ENCODE measurements at regions not wholly inside any gene's neighbourhood (a gene's known extent, or its start where the extent isn't known, plus 50 kb on each side); places are given as distances from the start of the nearest gene placed in this dataset.
A peak's percentile ranks its signal among the peaks of the same experiment; 100 is the strongest.

DNA sequence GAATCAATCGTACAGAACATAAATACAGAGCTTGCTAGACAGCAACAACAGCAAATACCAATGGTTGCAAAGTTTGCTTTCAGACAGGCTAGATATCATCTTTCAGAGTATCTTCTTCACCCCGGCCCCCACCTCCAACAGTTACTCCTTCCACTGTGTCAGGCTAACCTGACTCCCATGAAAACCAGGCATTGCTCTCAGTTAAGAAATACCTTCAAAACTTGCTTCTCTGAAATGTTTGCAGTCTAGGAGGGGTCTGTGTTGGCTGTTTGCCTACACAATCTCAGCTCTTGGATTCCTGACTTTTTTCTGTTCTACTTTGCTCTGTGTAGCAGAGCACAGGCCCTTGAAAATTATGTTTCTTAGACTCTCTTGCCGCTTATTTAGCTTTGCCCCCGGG lies 599.5 kb upstream of the SYT4 start:
- DNase-seq (ENCODE audit: low read depth, low spot score): no peak

GRCh38 chr18:43877616-43878321 lies 600.5 kb upstream of the SYT4 start:
- DNase-seq (ENCODE audit: low read depth, low spot score): no peak

- DNase-seq (ENCODE audit: low read depth, low spot score): no peak
Measured at GRCh38 chr18:43879415-43879814, 602.1 kb upstream of the SYT4 start.

GRCh38 chr18:43882358-43883055 lies 605.2 kb upstream of the SYT4 start:
- DNase-seq (ENCODE audit: low read depth, low spot score): no peak

GRCh38 chr18:43883886-43884285 lies 606.6 kb upstream of the SYT4 start:
- no peak for DNase-seq (ENCODE audit: low read depth, low spot score)

- no peak for DNase-seq (ENCODE audit: low read depth, low spot score)
Measured at GRCh38 chr18:43886341-43886740, 609.1 kb upstream of the SYT4 start.

- DNase-seq (ENCODE audit: low read depth, low spot score): no peak
Measured at GRCh38 chr18:43887491-43887890, 610.2 kb upstream of the SYT4 start.

DNA sequence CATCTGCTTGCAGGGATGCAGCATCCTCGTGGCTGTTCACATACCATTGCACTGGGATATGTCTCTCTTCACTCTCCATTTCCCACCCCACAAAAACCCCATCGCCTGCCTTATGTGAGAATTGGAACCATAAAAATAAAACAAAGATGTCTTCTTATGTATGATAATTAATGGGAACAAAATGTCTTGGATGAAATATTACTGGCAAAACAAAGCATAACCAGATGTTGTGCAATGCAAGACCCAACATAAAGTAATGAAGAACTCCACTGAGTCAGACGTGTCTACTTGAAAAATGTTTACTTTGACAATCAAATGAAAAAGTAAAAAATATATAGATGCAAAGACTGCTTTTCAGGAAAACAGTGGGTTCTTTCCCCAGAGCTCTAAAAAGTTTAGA lies 611.3 kb upstream of the SYT4 start:
- DNase-seq (ENCODE audit: low read depth, low spot score): no peak

GRCh38 chr18:43893001-43893637 lies 615.8 kb upstream of the SYT4 start:
- DNase-seq (ENCODE audit: low read depth, low spot score): peak; percentile 69

- no peak for DNase-seq (ENCODE audit: low read depth, low spot score)
Measured at GRCh38 chr18:43904209-43904837, 627.0 kb upstream of the SYT4 start.

DNA sequence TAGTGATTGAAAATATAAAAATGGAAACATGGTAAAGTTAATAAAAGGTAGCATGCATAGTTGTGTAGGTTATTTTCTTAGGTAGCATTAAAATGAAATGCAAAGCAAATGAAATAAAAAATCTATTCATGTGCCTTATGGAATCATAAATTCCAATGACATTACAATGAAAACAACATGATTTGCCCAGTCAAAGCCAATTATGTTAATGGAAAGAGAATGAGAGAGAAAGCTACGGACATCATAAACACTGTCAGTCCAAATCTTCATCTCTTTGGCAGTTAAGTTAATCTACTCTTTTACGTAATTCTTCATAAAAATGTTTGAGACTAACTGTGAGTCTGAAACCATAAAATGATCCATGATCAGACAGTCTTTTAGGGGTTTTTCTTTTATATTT lies 636.7 kb upstream of the SYT4 start:
- no peak for DNase-seq (ENCODE audit: low read depth, low spot score)

DNA sequence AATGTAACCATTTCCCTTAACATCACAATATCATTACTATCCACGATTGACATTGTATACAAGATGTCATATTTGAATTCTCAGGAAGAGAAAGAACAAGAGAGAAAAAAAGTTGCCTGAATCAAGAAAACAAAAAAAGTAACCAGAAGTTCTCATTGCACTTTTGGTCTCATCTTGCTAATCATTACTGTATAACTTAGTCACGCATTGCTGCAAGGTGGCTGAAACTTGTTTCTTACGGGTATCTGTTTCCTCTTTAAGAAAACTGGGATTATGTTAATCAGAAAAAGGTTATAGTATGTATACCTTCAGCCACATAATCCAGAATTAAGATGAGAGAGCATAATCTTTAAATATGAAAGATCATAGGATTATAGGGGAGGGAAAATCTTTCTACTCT lies 639.7 kb upstream of the SYT4 start:
- DNase-seq (ENCODE audit: low read depth, low spot score): no peak

GRCh38 chr18:43917520-43917919 lies 640.2 kb upstream of the SYT4 start:
- no peak for DNase-seq (ENCODE audit: low read depth, low spot score)

GRCh38 chr18:43919551-43919950 lies 642.3 kb upstream of the SYT4 start:
- peak; percentile 22 for DNase-seq (ENCODE audit: low read depth, low spot score)

GRCh38 chr18:43931439-43931838 lies 654.1 kb upstream of the SYT4 start:
- no peak for DNase-seq (ENCODE audit: low read depth, low spot score)

GRCh38 chr18:43932140-43932539 lies 654.9 kb upstream of the SYT4 start:
- no peak for DNase-seq (ENCODE audit: low read depth, low spot score)

GRCh38 chr18:43933177-43933576 lies 655.9 kb upstream of the SYT4 start:
- no peak for DNase-seq (ENCODE audit: low read depth, low spot score)

DNA sequence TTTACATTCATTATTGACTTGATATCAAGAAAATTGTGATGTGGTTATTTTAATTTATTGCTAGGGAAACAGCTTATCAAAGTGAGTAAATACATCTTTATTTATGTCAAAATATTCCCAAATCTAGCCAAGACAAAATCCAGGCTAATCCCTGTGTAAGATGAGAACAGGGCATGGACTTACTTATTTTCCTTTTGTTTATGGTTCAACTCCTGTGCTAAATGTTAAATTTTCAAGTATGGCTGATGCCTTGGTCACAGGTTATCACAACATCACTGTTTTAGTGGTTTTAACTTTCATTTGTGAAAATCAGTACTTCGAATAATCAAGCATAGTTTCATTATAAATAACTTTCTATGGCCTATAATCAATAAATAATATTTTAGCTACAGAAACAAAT lies 657.0 kb upstream of the SYT4 start:
- DNase-seq (ENCODE audit: low read depth, low spot score): no peak

DNA sequence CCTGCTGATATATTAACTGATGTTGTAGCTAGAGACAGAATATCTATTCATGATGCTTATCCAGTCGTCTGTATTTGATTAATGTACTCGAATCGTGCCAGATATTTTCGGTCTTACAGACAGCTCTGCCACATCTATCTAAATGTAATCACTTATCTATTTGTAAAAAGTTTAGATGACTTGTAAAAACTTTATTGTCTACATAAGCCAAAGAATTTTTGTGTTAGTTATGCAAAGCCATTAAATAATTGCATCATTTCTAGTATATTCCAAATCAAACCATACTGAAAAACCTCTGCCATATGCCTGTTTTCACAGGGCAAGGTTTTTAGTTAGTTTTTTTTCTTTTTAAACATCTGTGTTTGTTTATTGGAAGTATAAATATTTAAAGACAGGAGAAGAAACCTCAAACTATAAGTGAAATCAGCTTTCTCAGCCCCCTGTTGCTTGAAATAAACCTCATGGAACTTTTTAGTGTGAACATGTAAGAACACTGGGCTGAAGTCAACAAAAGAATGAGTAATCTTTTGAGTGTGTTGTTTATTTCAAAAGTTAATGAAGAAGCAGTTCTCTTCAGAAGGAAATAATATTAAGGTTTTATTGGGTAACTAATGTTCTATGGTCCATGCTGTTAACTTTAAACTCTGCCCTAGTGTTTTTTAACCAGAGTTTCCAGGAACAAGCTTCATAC lies 657.6 kb upstream of the SYT4 start:
- no peak for DNase-seq (ENCODE audit: low read depth, low spot score)

DNA sequence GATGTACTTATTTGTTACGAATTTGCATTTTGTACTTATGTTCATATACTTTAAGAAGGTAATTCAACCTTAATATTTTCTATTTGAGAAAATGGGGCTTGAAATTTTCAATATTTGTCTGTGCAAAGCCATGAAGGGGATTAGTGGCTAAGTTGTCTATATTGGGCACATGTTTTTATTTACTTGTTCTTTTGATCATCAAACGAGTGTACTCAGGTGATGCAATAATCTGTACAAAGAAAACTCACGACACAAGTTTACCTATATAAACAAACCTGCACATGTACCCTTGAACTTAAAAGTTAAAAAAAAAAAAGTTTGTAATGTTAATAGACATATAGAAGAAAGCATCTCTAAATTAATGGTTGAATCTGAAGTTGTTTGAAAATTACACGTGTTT lies 658.9 kb upstream of the SYT4 start:
- no peak for DNase-seq (ENCODE audit: low read depth, low spot score)

DNA sequence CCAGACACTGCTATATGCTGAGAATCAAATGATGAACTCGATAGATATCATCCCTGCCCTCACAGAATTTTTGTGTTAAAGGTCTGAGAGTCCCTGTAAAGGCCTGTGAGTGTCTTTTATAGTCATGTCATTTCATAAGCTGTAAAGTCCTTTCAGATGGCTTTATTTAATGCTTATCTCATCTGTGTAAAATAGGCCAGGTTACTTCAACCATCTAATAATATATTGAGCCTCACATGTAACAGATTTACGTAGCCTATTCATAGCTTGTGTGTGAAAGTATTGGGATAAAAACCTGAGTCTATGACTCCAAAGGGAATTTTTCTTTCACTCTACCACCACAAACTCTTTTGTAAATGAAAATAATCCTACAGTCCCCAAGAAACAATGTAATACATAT lies 672.0 kb upstream of the SYT4 start:
- DNase-seq (ENCODE audit: low read depth, low spot score): no peak

GRCh38 chr18:43950062-43950461 lies 672.8 kb upstream of the SYT4 start:
- DNase-seq (ENCODE audit: low read depth, low spot score): no peak
